Nephron (organoid): ENCODE measurements at regions not wholly inside any gene's neighbourhood (a gene's known extent, or its start where the extent isn't known, plus 50 kb on each side); places are given as distances from the start of the nearest gene placed in this dataset.
"Not testable (repeated sequence)": the region's sequence is repeated elsewhere in the genome, so short reads cannot be mapped to it uniquely, and the experiment has no call there.

ENCODE experiments used
- H3K27ac Mint-ChIP-seq, 3 experiments: 2 replicates each; pipeline ENCODE4 v1.8.0; 2020; ENCODE audit warnings: mixed read lengths in 3 of 3, mild to moderate bottlenecking in 2 of 3, moderate library complexity in 1 of 3
- H3K27me3 Mint-ChIP-seq: 2 replicates; pipeline ENCODE4 v1.8.0; 2021; ENCODE audit warnings: low read depth, mild to moderate bottlenecking, moderate library complexity, mixed read lengths
- H3K36me3 Mint-ChIP-seq: 2 replicates; pipeline ENCODE4 v1.8.0; 2020; ENCODE audit warnings: low read depth, mixed read lengths
- H3K4me1 Mint-ChIP-seq: 2 replicates; pipeline ENCODE4 v1.8.0; 2020; ENCODE audit warnings: mixed read lengths
- H3K4me3 Mint-ChIP-seq, 3 experiments: 2 replicates each; pipeline ENCODE4 v1.8.0; 2020; ENCODE audit warnings: mild to moderate bottlenecking in 3 of 3, mixed read lengths in 3 of 3, moderate library complexity in 2 of 3
- H3K9me3 Mint-ChIP-seq: 2 replicates; pipeline ENCODE4 v1.8.0; 2020; ENCODE audit warnings: mixed read lengths
- CTCF ChIP-seq, 3 experiments: fragments of 200-600 bp; sonication (generic); IDR thresholded peaks; one replicate each; pipeline ENCODE4 v1.5.0; 2021; ENCODE audit warnings: antibody characterized with exemption in 3 of 3; ENCODE audit not compliant: unreplicated experiment in 3 of 3

- Mint-ChIP-seq H3K4me1 (no peaks in the 10 kb centered on the region), H3K27ac (no peak overlapping the region), H3K4me3 (no peak overlapping the region), H3K9me3 (no peaks in the 10 kb centered on the region), H3K27me3 (peaks cover 4% of the 10 kb centered on the region), H3K36me3 (no peaks in the 10 kb centered on the region)
- TF ChIP-seq CTCF (IDR thresholded peaks at IDR 0.05; ENCODE audit: unreplicated experiment in 3 of 3) = no peak
Observed at GRCh38 chr10:33025039-33025438, 67.0 kb upstream of the ITGB1 start.

- no peak for TF ChIP-seq CTCF (IDR thresholded peaks at IDR 0.05; ENCODE audit: unreplicated experiment in 3 of 3)
- Mint-ChIP-seq H3K36me3 (no peaks in the 10 kb centered on the region), H3K27ac (no peak overlapping the region), H3K4me3 (no peak overlapping the region), H3K4me1 (no peaks in the 10 kb centered on the region), H3K9me3 (no peaks in the 10 kb centered on the region), H3K27me3 (peaks cover 4% of the 10 kb centered on the region)
Observed at GRCh38 chr10:33022691-33023090, 64.7 kb upstream of the ITGB1 start.

GRCh38 chr10:33022090-33022489 lies 64.1 kb upstream of the ITGB1 start:
- Mint-ChIP-seq H3K4me1 (no peaks in the 10 kb centered on the region), H3K9me3 (no peaks in the 10 kb centered on the region), H3K36me3 (no peaks in the 10 kb centered on the region), H3K27ac (no peak overlapping the region), H3K27me3 (peaks cover 4% of the 10 kb centered on the region), H3K4me3 (no peak overlapping the region)
- TF ChIP-seq CTCF (IDR thresholded peaks at IDR 0.05; ENCODE audit: unreplicated experiment in 3 of 3) = no peak

- Mint-ChIP-seq H3K36me3 (no peaks in the 10 kb centered on the region), H3K9me3 (peaks cover 2% of the 10 kb centered on the region), H3K4me1 (peaks cover 8% of the 10 kb centered on the region), H3K4me3 (no peak overlapping the region), H3K27me3 (peaks cover 4% of the 10 kb centered on the region), H3K27ac (no peak overlapping the region)
- TF ChIP-seq CTCF (IDR thresholded peaks at IDR 0.05; ENCODE audit: unreplicated experiment in 3 of 3) = no peak
Observed at GRCh38 chr10:33016988-33017387, 59.0 kb upstream of the ITGB1 start.

GRCh38 chr10:33015761-33016547 lies 57.9 kb upstream of the ITGB1 start:
- Mint-ChIP-seq H3K4me3 (no peak overlapping the region), H3K27me3 (peaks cover 7% of the 10 kb centered on the region), H3K36me3 (no peaks in the 10 kb centered on the region), H3K4me1 (peaks cover 8% of the 10 kb centered on the region), H3K9me3 (peaks cover 2% of the 10 kb centered on the region), H3K27ac (peak overlapping the region in 2 of 3 experiments; percentile 27 to 72)
- no peak for TF ChIP-seq CTCF (IDR thresholded peaks at IDR 0.05; ENCODE audit: unreplicated experiment in 3 of 3)

GRCh38 chr10:33013331-33013730 lies 55.3 kb upstream of the ITGB1 start:
- not testable (repeated sequence) for H3K27ac Mint-ChIP-seq, H3K36me3 Mint-ChIP-seq, H3K9me3 Mint-ChIP-seq, H3K4me3 Mint-ChIP-seq
- peaks cover 14% of the 10 kb centered on the region for H3K4me1 Mint-ChIP-seq
- H3K27me3 Mint-ChIP-seq = peaks cover 15% of the 10 kb centered on the region
